ENCODE measurements at regions not wholly inside any gene's neighbourhood (a gene's known extent, or its start where the extent isn't known, plus 50 kb on each side); places are given as distances from the start of the nearest gene placed in this dataset.
"Not testable (repeated sequence)": the region's sequence is repeated elsewhere in the genome, so short reads cannot be mapped to it uniquely, and the experiment has no call there.

GRCh38 chr13:27350825-27351224, 73.6 kb upstream of the GTF3A start:
- TF ChIP-seq CTCF (conservative IDR thresholded peaks at IDR 0.05); EZH2 (IDR thresholded peaks at IDR 0.05; ENCODE audit: low read depth): not testable (repeated sequence)
